IMR-90 (cell line): ENCODE measurements at regions not wholly inside any gene's neighbourhood (a gene's known extent, or its start where the extent isn't known, plus 50 kb on each side); places are given as distances from the start of the nearest gene placed in this dataset.

ENCODE experiments used
- ATAC-seq: fragments of 200-7000 bp; cut with Tn5 transposase; 2 replicates; pipeline ENCODE4 v1.9.1; 2020; ENCODE audit warnings: low read depth, mild to moderate bottlenecking, moderate library complexity
- BruUV-seq: library from RNA; stranded (reverse); fragments of 400-500 nt; replicated peaks from 2 replicates; lab custom pipeline; 2021; lab: Mats Ljungman, UMichigan
- CTCF ChIA-PET: fragments of 300-600 bp; formaldehyde crosslinking; extraction: SDS; loops from one replicate; lab custom pipeline; 2021; ENCODE audit warnings: antibody characterized with exemption; lab: Yijun Ruan, JAX
- POLR2A ChIA-PET: fragments of 300-600 bp; sonication (Branson Sonifier 250); formaldehyde crosslinking; loops from one replicate; lab custom pipeline; 2022; ENCODE audit warnings: antibody characterized with exemption; ENCODE audit not compliant: unreplicated experiment; lab: Charles Lee
- DNase-seq: peaks from one replicate; pipeline ENCODE4 v3.0.0; 2013
- H2AFZ ChIP-seq: replicated peaks from 2 replicates; pipeline ENCODE3; 2013; ENCODE audit warnings: low read length, mild to moderate bottlenecking; ENCODE audit not compliant: poor library complexity
- H2AK5ac ChIP-seq: 2 replicates; pipeline ENCODE4 v1.6.1; 2013; ENCODE audit warnings: low read depth, low read length, inconsistent platforms
- H2AK9ac ChIP-seq: replicated peaks from 2 replicates; pipeline ENCODE3; 2013; ENCODE audit warnings: mild to moderate bottlenecking, low read depth, low read length, moderate library complexity; ENCODE audit not compliant: poor library complexity
- H2BK120ac ChIP-seq: 2 replicates; pipeline ENCODE4 v1.6.1; 2013; ENCODE audit warnings: low read depth, low read length, inconsistent platforms
- H2BK15ac ChIP-seq: 3 replicates; pipeline ENCODE4 v1.6.1; 2013; ENCODE audit warnings: low read depth, low read length, inconsistent platforms
- H2BK20ac ChIP-seq: 2 replicates; pipeline ENCODE4 v1.6.1; 2013; ENCODE audit warnings: low read depth, mild to moderate bottlenecking, inconsistent platforms, low read length, moderate library complexity
- H2BK5ac ChIP-seq: 2 replicates; pipeline ENCODE4 v1.6.1; 2013; ENCODE audit warnings: mild to moderate bottlenecking, low read depth, low read length, inconsistent platforms; ENCODE audit not compliant: poor library complexity, severe bottlenecking
- H3K14ac ChIP-seq: replicated peaks from 2 replicates; pipeline ENCODE4 v1.6.1; 2013; ENCODE audit warnings: low read depth, low read length, inconsistent platforms
- H3K18ac ChIP-seq: 2 replicates; pipeline ENCODE4 v1.6.1; 2013; ENCODE audit warnings: low read depth, low read length, control low read depth
- H3K23ac ChIP-seq: 2 replicates; pipeline ENCODE4 v1.6.1; 2013; ENCODE audit warnings: low read depth, low read length, inconsistent platforms
- H3K27ac ChIP-seq: 2 replicates; pipeline ENCODE4 v1.5.1; 2013; ENCODE audit warnings: mild to moderate bottlenecking, control low read depth, low read length; ENCODE audit not compliant: insufficient read depth
- H3K27me3 ChIP-seq: 2 replicates; pipeline ENCODE4 v1.6.1; 2013; ENCODE audit warnings: low read length; ENCODE audit not compliant: control insufficient read depth, insufficient read depth
- H3K36me3 ChIP-seq: 2 replicates; pipeline ENCODE4 v1.6.1; 2013; ENCODE audit warnings: low read length, mixed read lengths; ENCODE audit not compliant: control insufficient read depth, insufficient read depth
- H3K4ac ChIP-seq: 2 replicates; pipeline ENCODE4 v1.6.1; 2013; ENCODE audit warnings: low read depth, low read length, inconsistent platforms
- H3K4me1 ChIP-seq: 2 replicates; pipeline ENCODE4 v1.6.1; 2013; ENCODE audit warnings: low read length, mixed read lengths; ENCODE audit not compliant: control insufficient read depth, insufficient read depth
- H3K4me2 ChIP-seq: 2 replicates; pipeline ENCODE4 v1.6.1; 2013; ENCODE audit warnings: low read depth, mild to moderate bottlenecking, control low read depth, low read length, moderate library complexity
- H3K4me3 ChIP-seq: 2 replicates; pipeline ENCODE4 v1.5.1; 2013; ENCODE audit warnings: low read depth, mild to moderate bottlenecking, control low read depth, low read length, moderate library complexity; ENCODE audit not compliant: insufficient read depth
- H3K56ac ChIP-seq: 2 replicates; pipeline ENCODE4 v1.6.1; 2013; ENCODE audit warnings: low read length, inconsistent platforms; ENCODE audit not compliant: insufficient read depth; ENCODE audit errors: extremely low read depth
- H3K79me1 ChIP-seq, 2 experiments: 2 replicates each; pipeline ENCODE4 v1.6.1; 2013; ENCODE audit warnings: low read length in 2 of 2, inconsistent platforms in 1 of 2, low read depth in 1 of 2
- H3K9ac ChIP-seq: 2 replicates; pipeline ENCODE4 v1.6.1; 2013; ENCODE audit warnings: low read depth, low read length, control low read depth
- H3K9me1 ChIP-seq: 2 replicates; pipeline ENCODE4 v1.6.1; 2013; ENCODE audit warnings: low read length, inconsistent platforms; ENCODE audit not compliant: insufficient read depth
- H3K9me3 ChIP-seq: 2 replicates; pipeline ENCODE4 v1.6.1; 2013; ENCODE audit warnings: low read length; ENCODE audit not compliant: control insufficient read depth, insufficient read depth
- H4K20me1 ChIP-seq: 2 replicates; pipeline ENCODE4 v1.6.1; 2013; ENCODE audit warnings: low read length, inconsistent platforms; ENCODE audit not compliant: insufficient read depth
- H4K5ac ChIP-seq: 2 replicates; pipeline ENCODE4 v1.6.1; 2013; ENCODE audit warnings: mild to moderate bottlenecking, low read depth, low read length, control low read depth
- H4K8ac ChIP-seq, 2 experiments: 2 replicates each; pipeline ENCODE4 v1.6.1; 2013; ENCODE audit warnings: low read depth in 2 of 2, low read length in 2 of 2, control low read depth in 1 of 2, inconsistent platforms in 1 of 2
- H4K91ac ChIP-seq: 2 replicates; pipeline ENCODE4 v1.6.1; 2013; ENCODE audit warnings: low read depth, low read length, inconsistent platforms; ENCODE audit not compliant: insufficient read depth
- CHD1 ChIP-seq: IDR thresholded peaks from 2 replicates; pipeline ENCODE4 v1.6.1; 2012; ENCODE audit warnings: low read depth, low read length, improper control_type of control experiment
- MXI1 ChIP-seq: IDR thresholded peaks from 2 replicates; pipeline ENCODE4 v1.6.1; 2012; ENCODE audit warnings: low read depth, mild to moderate bottlenecking, low read length, moderate library complexity, borderline replicate concordance
- POLR2A ChIP-seq: IDR thresholded peaks from 2 replicates; pipeline ENCODE4 v1.6.1; 2012; ENCODE audit warnings: mild to moderate bottlenecking, low read depth, low read length
- RFX5 ChIP-seq: IDR thresholded peaks from 2 replicates; pipeline ENCODE4 v1.8.0; 2012; ENCODE audit warnings: low read depth, mild to moderate bottlenecking, low read length, moderate library complexity
- WGBS, 2 experiments: methylation state at CpG; one replicate each; pipeline versions ENCODE4 v1.1.5 to v1.1.7; 2013; ENCODE audit warnings: missing lambda C conversion rate in 2 of 2; ENCODE audit not compliant: insufficient read length in 1 of 2; ENCODE audit errors: extremely low coverage in 2 of 2; 5-methylcytosine and 5-hydroxymethylcytosine counted together
- dilution Hi-C: fragments of 300-500 bp; cut with HindIII; formaldehyde crosslinking; loops from one replicate; pipeline ENCODE4 v1.14.3; 2018; ENCODE audit warnings: low sequenced_read_pairs; ENCODE audit not compliant: unreplicated experiment
- in situ Hi-C: fragments of 300-500 bp; cut with MboI; formaldehyde crosslinking; loops from 3 replicates; pipeline ENCODE4 v1.14.3; 2019; ENCODE audit warnings: low sequenced_read_pairs, inconsistent platforms, mixed read lengths
- intact Hi-C: fragments of 100-400 bp; cut with micrococcal nuclease; formaldehyde crosslinking; loops from 2 replicates; pipeline ENCODE4 v1.10.0; 2022
- TF ChIP-seq, protein P1 (sequence below): fragments of 150-350 bp; IDR thresholded peaks from 2 replicates; pipeline ENCODE4 v1.6.1; 2016; ENCODE audit warnings: low read depth, mild to moderate bottlenecking, low read length, moderate library complexity, borderline replicate concordance

- H4K8ac ChIP-seq, result no peak overlapping the region
- no peak overlapping the region for H4K91ac ChIP-seq
- no peaks in the 10 kb centered on the region for H4K20me1 ChIP-seq
- no peak overlapping the region for H3K4ac ChIP-seq
- no peak overlapping the region for H3K14ac ChIP-seq
- no peak overlapping the region for H4K5ac ChIP-seq
- H2BK20ac ChIP-seq, result no peak overlapping the region
- ATAC-seq (no peak), DNase-seq (no peak)
- TF ChIP-seq RFX5 (no peak), POLR2A (no peak), CHD1 (no peak), MXI1 (no peak)
- TF ChIP-seq, protein P1, sequence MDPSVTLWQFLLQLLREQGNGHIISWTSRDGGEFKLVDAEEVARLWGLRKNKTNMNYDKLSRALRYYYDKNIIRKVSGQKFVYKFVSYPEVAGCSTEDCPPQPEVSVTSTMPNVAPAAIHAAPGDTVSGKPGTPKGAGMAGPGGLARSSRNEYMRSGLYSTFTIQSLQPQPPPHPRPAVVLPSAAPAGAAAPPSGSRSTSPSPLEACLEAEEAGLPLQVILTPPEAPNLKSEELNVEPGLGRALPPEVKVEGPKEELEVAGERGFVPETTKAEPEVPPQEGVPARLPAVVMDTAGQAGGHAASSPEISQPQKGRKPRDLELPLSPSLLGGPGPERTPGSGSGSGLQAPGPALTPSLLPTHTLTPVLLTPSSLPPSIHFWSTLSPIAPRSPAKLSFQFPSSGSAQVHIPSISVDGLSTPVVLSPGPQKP, result no peak
- H2BK15ac ChIP-seq, result no peak overlapping the region
- no peak overlapping the region for H2BK5ac ChIP-seq
- no peak overlapping the region for H2AK9ac ChIP-seq
- H3K9me3 ChIP-seq, result no peaks in the 10 kb centered on the region
- H3K9ac ChIP-seq, result no peak overlapping the region
- no peaks in the 10 kb centered on the region for H3K36me3 ChIP-seq
- dilution Hi-C loops, result no loop called here
- H3K18ac ChIP-seq, result no peak overlapping the region
- intact Hi-C loops, result no loop called here
- no peaks in the 10 kb centered on the region; the same call in 1 of the 2 replicates for H3K27me3 ChIP-seq
- H3K56ac ChIP-seq, result no peak overlapping the region
- no peak overlapping the region for H2AK5ac ChIP-seq
- in situ Hi-C loops, result no loop called here
- no peak overlapping the region for H3K27ac ChIP-seq
- no peak overlapping the region for H3K4me2 ChIP-seq
- no peaks in the 10 kb centered on the region for H3K9me1 ChIP-seq
- H2AFZ ChIP-seq, result no peak overlapping the region
- H3K4me1 ChIP-seq, result no peaks in the 10 kb centered on the region
- ChIA-PET CTCF (no interaction called here), POLR2A (no interaction called here)
- BruUV-seq, result no TSS peak
- no peak overlapping the region for H3K23ac ChIP-seq
- no peaks in the 10 kb centered on the region for H3K79me1 ChIP-seq
- H2BK120ac ChIP-seq, result no peak overlapping the region
- WGBS, 2 experiments, result no CpG with 5 or more reads among the region's 1 CpG
- H3K4me3 ChIP-seq, result no peak overlapping the region
These were observed 407.0 kb upstream of the GRAMD2B start for GRCh38 chr5:126016256-126016655.
